ENCODE measurements at regions not wholly inside any gene's neighbourhood (a gene's known extent, or its start where the extent isn't known, plus 50 kb on each side); places are given as distances from the start of the nearest gene placed in this dataset.
"Not testable (repeated sequence)": the region's sequence is repeated elsewhere in the genome, so short reads cannot be mapped to it uniquely, and the experiment has no call there.

DNA sequence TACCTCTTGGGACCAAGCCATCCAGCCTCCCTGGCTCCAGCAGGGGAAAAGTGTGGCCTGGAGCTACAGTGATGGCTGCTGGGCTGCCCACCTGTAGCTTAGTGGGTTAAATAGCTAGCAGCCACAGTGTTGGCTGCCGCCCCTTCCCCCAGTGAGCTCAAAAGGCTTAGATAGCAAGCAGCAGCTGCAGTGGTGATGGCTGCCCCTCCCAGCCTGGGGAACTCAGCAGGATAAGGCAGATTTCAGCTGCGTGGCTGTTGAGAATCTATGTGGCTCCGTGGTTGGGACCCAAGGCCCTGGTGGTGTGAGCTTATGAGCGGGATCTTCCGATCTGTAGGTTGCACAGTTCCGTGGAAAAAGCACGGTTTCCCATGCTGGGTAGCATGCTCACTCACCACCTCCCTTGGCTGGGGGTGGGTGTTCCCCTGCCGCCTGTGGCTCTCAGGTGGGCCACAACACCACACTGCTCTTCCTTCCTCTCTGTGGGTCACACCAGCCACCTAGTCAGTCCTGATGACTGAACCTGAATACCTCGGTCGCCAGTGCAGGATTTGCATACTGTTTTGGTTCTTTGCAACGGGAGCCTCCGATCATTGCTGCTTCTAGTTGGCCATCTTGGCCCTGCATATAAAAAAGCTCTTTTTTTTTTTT, 946.5 kb upstream of the FAM98A start:
- DNase-seq (ENCODE audit: low spot score) = no peak

DNA sequence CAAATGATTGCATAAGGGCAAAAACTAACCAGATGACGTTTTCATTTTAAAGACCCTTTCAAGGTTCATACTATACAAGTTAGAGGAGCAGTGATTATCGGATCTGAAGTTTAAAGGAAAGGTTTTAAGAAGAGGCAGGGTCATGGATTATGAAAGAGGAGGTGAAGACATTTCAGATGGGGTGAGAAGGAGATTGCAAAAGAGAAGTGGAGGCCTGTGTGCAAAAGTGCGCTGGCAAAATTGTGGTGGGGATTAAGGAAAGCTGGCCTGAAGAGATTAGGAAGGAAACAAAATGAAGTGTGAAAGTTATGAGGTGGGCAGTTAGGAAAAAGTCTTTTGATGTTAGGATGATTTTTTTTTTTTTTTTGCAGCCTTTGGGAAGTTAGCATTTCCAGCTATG, 935.7 kb upstream of the FAM98A start:
- DNase-seq (ENCODE audit: low spot score) = no peak

DNA sequence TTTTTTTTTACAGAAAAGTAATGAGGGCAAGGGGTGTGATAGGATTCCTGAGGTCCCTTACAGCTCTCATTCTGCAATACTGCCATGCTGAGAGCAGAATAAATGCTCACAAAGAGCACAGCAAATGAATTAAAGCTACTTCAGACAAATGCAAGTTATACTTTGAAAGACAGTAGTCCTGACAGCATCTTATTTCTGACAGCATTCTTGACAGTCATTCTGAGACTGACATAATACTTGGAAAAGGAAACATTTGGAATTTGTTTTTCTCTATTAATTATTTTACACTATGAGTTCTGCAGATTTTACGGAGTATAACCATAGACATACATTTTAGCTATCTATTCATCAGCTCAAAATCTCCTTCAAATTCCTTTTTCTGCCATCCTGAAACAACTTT, 935.2 kb upstream of the FAM98A start:
- no peak for DNase-seq (ENCODE audit: low spot score)

DNA sequence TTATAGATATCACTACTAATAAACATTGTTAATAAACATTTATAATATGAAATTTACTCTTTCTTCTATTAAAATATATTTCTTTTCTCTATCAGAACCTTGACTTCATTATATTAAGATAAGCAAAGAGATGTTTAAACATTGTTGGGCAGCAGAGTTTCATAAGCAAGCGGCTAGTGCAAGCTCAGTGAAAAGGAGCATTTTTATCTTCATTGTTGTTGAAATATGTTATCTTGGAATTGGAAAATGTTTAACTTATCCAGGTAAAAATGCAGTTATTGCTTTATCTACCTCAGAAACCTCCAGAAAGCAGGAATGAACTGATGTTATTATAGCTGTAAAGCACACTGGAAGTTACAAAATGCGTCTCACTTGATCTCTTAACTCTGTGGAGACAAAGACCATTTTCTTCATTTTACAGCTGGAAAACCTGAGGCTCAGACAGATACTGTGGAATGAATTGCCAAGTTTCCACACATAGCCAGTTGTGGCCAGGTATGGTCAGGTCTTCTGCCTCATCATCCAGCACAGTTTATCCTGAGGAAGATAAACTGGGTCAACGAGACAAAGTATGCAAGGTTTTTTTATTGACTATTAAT, 934.6 kb upstream of the FAM98A start:
- no peak for DNase-seq (ENCODE audit: low spot score)

DNA sequence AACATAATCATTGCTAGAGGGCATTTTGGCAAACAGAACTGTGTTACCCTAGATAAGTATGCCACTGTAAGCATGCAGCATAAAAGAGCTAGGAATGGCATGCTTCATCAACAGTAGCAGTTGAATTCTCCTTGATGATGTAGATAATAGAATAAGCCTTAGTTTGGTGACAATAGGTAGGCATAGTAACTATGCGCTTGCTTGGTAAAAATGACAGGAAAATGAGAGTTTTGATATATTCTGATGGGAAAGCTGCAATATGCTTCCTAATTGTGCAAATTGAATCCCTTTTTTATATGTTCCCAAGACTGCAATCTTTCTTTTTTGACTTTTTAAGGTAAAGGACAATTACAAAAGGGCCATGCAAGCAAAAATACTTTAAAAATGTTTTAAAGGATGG, 930.9 kb upstream of the FAM98A start:
- DNase-seq (ENCODE audit: low spot score) = no peak

DNA sequence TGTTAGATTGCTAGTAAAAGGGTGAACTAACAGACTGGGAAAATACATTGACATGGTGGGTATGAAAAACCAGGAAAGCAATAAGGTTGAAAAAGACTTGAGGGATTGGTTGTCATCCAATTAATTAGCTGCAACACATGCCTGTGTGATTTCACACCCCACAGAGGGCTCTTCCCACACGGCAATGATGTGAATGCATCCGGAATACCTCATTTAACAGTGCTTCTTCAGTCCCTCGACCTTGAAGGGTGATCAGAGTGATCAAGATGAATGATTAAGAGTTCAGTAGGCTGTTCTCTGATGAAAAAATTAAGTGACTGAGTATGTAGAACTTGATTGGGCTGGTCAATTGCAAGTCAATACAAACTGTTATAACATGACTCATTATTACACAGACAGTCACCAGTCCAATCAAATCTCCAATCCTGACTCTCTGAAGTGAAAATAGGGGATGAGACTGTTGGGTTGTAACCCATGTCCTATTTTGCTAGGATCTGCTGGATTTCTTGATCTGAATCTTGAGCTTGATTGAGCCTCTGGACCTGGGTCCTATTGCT, 924.9 kb upstream of the FAM98A start:
- no peak for DNase-seq (ENCODE audit: low spot score)

DNA sequence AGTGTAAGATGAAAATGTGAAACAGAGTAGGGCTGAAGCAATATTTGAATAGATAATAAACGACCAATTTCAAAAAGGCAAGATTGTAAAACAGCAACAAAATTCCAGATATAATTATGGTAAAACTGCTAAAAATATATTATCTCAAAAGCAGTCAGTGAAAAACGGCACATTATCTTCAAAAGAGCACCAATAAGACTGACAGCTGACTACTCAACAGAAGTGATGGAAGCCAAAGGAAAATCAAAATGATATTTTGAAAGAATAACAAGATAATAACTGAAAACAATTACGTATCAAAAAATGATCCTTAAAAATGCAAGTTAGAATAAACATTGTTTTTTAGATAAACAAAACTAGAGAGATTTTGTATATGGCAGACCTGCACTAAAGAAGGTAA, 920.6 kb upstream of the FAM98A start:
- no peak for DNase-seq (ENCODE audit: low spot score)

DNA sequence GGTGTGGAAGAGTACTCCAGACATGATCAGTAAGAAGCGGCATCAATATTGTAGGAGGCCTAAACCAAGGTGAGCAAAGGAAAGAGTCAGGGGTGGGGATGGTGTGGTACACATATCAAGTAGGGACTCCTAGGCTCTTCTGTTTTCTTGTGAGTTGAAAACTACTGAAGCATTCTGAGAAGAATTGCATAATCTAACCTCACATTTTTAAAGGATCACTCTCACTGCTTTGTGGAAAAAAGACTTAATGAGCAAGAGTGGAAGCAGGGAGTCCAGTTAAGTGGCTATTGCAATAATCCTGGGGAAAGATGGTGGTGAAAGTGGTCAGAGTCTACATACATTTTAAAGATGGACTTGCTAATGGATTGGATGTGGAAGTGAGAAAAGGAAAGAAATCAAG, 899.5 kb upstream of the FAM98A start:
- no peak for DNase-seq (ENCODE audit: low spot score)

DNA sequence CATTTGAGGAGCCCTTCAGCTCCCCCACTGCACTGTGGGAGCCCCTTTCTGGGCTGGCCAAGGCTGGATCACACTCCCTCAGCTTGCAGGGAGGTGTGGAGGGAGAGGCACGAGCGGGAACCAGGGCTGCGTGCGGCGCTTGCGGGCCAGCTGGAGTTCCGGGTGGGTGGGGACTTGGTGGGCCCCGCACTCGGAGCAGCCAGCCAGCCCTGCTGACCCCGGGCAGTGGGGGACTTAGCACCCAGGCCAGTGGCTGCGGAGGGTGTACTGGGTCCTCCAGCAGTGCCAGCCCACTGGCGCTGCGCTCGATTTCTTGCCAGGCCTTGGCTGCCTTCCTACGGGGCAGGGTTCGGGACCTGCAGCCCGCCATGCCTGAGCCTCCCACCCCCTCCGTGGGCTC, 895.1 kb upstream of the FAM98A start:
- not testable (repeated sequence) for DNase-seq (ENCODE audit: low spot score)

DNA sequence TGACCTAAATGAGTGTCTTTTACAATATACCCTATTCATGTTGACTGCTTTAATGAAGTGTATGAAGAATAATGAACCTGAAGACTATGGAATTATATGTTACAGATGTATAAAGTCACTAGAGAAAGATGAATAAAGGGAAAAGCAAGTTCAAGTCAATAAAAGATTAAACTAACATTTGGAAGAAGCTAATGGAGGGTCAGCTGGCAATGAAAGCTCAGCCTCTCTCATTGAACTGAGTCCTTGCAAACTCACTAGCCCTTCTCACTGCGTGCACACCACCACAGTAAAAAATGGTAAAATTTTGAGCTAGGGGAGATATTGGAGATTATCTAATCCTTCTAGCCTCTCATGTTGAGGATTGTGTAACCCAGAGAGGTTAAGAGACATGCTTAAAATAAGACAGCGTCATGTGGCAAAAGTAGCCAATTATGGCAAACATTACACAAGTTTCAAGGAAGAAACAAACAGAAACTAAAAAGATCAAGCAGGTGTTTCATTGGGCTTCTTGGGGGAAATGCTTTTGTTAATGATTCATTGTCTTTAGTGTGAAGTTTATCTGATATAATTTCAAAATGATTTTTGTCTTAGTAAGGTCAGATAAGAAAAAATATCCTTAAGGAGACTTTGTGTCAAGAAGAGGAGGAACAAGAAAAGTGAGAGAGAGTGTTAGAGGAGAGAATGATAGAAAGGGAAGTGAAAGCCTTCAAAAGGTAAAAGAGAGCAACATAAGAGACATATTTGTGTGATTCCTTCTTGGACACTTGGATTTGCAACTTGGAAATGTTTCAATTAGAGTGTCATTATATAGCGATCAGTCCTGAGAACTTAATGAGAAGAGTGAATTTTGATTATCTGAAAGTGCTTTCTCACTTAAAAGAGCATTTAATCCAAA, 893.7 kb upstream of the FAM98A start:
- DNase-seq (ENCODE audit: low spot score) = no peak

DNA sequence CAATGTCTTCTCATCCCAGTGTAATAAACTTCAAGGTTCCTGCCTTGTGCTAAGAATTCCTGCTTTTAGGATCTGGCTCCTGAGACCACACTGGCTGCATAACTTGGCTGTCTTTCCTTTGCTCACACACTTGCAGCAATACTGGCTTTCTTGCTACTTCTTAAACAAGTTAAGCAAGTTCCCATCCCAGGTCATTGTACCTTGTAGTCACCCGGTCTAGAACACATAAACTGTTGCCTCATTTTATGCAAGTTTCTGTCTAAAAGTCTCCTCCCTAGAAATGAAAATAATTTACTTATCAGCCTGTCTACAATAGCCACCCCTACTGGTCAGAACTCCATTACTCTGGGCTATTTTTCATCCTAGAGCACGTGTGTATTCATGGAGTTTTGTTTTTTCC, 887.9 kb upstream of the FAM98A start:
- no peak for DNase-seq (ENCODE audit: low spot score)

DNA sequence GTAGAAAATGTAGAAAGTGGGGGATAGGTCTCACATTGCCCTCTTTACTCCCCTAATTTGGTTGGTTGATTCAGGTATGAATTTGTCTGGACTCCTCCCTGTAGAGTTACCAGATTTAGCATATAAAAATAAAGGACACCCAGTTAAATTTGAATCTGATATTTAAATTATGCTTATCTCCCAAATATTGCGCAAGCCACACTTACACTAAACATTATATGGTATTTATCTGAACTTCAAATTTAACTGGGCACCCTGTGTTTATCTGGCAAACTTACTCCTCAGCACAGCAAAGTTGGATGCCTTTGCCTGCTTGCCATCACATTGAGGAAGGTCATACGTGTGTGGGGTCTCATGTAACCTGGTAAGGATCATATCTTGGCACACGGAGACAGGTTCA, 882.4 kb upstream of the FAM98A start:
- no peak for DNase-seq (ENCODE audit: low spot score)

DNA sequence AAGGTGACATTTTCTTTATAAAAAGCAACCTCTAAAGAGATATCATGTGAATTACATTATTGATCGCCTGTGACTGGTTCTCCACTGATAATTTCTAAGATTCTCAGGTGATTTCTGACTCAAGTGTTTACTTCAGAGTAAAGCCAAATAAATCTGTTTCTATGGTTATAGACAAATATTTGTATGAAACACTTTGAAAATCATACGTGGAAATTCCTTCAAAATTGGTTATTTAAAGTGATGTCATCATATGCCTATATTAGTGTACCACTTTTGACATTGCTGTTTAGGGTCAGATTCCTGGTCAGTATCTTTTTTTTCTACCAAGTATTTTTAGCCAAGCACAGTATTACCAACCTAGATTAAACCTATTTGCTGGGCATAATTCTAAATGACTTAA, 881.3 kb upstream of the FAM98A start:
- DNase-seq (ENCODE audit: low spot score) = no peak

DNA sequence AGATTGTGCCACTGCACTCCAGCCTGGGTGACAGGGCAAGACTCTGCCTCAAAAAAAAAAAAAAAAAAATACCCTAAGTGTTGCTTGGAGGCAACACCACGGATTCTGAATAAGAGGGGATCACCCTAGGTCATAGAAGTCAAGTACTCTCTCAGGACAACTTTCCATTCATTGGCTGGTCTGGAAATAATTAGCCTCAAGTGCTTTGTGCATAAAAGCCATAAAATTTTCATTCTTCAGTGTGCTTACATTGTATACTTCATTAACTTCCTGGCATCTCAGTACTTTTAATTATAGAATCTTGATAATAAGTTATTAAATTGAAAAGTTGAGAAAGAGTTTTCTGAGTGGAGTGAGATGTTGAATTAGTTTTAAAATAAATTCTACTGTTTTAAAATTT, 876.1 kb upstream of the FAM98A start:
- DNase-seq (ENCODE audit: low spot score) = no peak

DNA sequence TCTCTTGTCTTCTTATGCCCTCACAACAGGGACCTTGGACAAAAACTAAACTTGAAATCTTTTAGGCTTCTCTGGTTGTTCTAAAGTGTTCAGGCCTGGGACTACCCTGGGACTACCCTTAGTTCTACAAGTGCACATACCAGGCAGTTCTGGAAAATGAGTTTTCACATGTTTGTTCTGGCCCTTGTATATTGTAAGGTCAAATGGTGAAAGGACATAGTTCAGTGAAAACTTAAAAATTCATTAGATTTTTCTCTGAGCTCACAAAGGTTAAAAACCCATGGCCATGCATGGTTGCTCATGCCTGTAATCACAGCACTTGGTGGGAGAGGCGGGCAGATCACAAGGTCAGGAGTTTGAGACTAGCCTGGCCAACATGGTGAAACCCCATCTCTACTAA, 875.5 kb upstream of the FAM98A start:
- no peak for DNase-seq (ENCODE audit: low spot score)

DNA sequence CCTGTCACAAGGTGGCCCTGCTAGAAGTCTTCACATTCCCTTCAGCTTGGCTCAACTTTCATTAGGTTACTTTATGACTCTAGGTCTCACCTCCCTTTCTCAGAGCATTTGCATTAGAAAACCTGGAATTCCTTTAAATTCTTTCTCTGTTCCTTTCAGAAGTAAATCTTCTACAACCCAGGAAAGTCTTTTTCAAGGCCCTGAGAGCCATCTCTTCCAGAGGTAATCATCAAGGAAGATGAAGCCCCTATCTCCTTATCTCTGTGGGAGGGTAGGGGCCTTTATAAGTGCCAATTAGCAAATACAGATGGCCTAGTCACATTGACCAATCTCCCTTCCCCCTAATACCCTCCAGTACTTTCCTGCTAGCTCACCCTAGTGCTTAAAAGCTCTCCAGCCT, 848.0 kb upstream of the FAM98A start:
- no peak for DNase-seq (ENCODE audit: low spot score)

DNA sequence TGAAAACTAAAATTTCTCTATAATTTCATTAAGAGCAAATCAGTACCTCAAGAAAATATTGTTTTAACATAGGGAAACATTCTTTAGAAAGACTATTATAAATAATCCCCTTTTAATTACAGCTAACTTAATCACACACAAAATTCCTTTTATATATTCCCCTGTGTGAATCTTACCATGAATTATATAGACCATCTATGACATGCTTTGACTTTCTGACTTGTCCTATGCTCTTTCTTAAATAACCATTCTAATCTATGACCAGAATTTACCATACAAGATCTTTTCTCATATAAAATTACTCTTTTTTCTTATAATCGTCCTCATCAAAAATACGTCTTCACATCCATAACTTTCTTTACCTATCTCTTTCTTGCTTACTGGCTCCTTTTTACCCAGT, 824.2 kb upstream of the FAM98A start:
- DNase-seq (ENCODE audit: low spot score) = no peak

DNA sequence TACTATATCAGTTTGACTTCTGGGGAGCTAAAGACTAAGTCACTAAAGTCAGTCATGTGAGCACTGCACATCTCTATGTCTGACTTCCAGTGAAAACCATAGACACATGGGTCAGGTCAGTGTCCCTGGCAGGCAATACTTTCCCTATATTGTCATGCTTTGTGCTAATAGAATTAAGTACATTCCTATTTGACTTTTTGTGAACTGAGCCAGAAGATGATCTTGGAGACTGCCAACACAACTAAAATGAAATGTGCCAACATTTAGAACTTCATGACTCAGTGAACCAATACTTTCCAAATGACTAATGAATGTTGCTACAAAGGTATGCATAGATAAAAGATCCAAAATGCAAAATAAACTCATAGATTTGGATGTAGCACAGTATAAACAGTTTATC, 820.8 kb upstream of the FAM98A start:
- no peak for DNase-seq (ENCODE audit: low spot score)

DNA sequence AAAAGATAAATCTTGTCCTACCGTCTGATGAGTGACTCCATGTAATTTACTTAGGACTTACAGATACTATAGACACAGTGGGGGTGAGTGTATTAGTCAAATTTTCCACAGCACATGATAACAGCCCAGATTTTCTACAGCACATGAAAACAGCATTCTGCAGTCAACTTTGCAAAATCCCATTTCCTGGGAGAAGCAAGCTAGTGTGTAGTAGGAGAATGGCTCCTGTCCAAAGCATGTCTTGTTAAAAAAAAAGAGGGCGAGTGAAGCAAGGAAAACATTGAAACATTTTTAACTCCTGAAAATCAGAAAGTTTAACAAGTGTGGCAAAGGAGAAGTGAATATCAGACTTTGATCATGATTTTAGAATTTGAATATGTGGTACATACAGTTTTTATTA, 817.8 kb upstream of the FAM98A start:
- DNase-seq (ENCODE audit: low spot score) = no peak

DNA sequence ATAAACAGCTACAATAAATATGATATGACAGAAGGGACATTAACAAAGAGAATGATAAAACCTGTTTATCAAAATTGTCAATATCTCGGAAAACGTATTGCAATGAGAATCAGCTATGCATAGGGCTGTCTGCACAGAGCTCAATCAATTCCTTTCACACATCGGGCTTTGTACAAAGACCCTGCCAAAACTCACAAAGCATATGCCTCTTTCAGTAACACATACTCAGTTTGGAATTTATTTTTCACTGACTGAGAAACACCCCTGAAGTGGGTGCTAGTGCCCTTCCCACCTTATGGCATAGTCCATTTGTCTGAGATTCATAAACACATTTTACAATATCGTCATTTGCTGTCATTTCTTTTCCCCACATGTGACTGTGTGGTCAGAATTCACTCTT, 815.8 kb upstream of the FAM98A start:
- DNase-seq (ENCODE audit: low spot score) = no peak

DNA sequence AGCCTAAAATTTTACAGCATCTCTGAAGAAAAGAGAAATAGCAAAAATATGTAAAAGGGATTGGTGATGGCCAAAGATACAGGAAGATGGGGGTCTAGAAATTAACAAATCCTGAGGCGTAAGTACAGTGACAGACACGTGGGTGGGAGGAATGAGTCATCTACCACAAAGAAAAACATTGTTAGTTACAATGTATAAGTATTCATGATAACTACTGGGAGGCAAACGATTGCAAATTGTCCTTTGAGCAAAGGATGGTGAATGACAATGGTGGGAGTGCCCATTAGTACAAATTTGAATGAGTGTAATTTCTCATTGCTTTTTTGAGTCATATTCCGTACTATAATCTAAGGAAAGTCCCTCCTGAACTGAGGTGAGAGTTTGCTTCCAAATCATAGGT, 809.0 kb upstream of the FAM98A start:
- peak; percentile 42 for DNase-seq (ENCODE audit: low spot score)

DNA sequence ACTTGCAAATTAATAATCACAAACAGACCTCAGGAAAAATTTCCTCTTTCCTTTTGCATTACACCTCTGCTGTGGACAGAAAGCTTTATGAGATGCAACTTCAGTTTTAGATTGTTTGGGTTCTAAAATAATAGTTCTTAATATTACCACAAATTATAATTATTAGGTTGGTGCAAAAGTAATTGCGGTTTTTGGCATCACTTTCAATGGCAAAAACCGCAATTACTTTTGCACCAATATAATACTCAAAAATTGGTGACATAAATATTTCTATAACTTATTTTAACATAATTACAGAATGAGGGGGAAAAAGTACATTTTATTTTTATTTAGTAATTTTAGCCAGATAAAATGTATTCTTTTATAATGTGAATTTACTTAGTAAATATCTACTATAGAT, 804.4 kb upstream of the FAM98A start:
- DNase-seq (ENCODE audit: low spot score) = no peak

DNA sequence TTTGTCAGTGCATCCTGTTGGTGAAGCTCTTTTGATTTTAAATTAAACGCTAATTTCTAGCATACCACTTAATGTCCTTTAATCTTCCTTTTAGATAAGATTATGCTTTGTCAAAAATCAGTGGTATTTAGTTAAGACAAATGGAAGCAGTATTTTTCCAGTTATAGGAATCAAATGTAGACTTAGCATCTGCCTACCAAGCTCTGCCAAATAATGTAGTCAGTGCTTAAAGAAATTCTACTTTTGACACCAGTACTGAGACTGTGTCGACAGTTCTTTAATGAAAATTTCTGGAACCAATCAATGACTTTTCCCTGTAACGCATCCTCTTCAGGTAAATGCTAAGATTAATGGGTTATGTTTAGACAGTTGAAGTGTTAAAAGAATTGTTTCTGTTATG, 803.3 kb upstream of the FAM98A start:
- DNase-seq (ENCODE audit: low spot score) = no peak

Measured in COLO829 (cell line).